Skin epidermis (tissue), 12 donors: ENCODE measurements at regions not wholly inside any gene's neighbourhood (a gene's known extent, or its start where the extent isn't known, plus 50 kb on each side); places are given as distances from the start of the nearest gene placed in this dataset.
"Not testable (repeated sequence)": the region's sequence is repeated elsewhere in the genome, so short reads cannot be mapped to it uniquely, and the experiment has no call there.

Source experiments
- H3K27ac ChIP-seq, 21 experiments: fragments of 200-600 bp; sonication (generic) in 11 of 21; one replicate each; pipeline ENCODE4 v1.5.0; 2020; ENCODE audit warnings: mild to moderate bottlenecking in 3 of 21, inconsistent platforms in 2 of 21, moderate library complexity in 2 of 21
- H3K4me3 ChIP-seq, 7 experiments: fragments of 200-600 bp; sonication (generic) in 2 of 7; one replicate each; pipeline ENCODE4 v1.5.0; 2020; ENCODE audit warnings: inconsistent platforms in 2 of 7, mild to moderate bottlenecking in 2 of 7, moderate library complexity in 1 of 7

DNA sequence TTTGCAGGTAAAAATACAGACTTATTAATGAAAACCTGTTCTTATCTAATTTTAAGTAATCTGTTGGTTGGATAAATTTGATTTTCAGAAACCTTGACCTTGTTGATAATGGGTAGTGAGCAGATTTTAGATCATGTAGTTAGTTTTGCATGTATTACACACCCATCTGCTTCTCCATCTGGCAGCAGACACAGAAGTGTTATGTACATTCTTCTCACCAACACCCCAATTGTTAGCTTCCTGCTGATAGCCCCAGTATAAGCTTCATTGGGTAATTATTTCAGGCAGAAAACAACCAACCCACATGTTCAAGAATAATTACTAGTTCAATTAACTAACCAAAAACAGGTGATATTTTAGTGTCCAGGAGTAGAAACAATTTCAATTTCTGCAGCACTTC, 1740.5 kb upstream of the AGA start:
- Histone ChIP-seq H3K27ac (no peak overlapping the region), H3K4me3 (no peak overlapping the region)

DNA sequence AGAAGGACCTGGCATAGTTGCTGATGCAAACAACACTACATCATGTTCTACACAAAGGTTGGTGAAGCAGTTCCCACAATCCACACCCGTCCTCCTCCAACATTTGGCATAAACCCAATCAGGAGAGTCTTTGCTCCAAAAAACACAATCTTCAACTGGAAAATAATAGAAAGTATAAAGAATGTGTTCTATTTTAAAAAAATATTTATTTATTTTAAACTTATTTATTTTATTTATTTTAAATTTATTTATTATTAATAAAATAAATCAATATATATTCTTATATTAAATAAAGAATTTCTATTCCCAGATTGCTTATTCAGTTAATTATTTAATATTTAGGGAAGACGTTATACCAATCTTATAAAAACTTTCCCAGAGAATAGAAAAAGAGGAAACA, 1753.7 kb upstream of the AGA start:
- Histone ChIP-seq H3K27ac (no peak overlapping the region), H3K4me3 (no peak overlapping the region)

DNA sequence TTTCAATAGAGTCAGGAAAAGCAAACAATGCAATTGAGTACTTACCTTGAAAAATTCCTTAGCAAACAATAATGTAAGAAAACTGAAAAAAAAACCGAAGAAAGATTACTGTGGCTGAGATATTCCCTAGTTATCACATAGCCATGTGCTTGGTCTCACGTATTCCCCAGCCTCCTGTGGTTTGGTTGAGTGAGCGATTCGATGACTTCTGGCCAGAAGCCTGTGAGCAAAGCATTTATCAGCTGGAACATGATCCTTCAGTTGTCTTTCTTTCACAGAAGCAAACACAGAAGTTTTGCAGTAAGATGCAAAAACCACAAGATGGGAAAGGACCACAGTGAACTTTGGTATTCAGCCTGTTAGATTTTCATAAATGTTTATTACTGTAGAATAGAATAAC, 1754.3 kb upstream of the AGA start:
- Histone ChIP-seq H3K27ac (no peak overlapping the region), H3K4me3 (no peak overlapping the region)

DNA sequence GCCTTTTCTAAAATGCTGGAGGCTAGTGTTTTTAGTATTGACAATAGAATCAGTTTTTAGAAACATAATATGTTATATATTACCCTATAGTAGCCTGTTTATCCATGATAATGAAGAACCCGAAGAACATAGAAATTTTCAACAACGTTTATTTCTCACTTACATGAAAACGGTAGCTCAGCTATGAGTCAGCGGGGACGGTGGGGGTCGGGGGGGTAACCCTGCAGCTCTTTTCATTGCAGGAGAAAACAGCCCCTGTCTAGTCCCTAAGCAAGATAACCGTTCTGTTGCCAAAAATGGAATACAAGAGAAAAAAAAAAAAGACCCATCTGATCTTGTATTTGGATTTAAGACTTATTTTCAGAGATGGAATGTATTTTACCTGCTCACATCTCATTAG, 1758.4 kb upstream of the AGA start:
- Histone ChIP-seq H3K27ac (no peak overlapping the region), H3K4me3 (no peak overlapping the region)

DNA sequence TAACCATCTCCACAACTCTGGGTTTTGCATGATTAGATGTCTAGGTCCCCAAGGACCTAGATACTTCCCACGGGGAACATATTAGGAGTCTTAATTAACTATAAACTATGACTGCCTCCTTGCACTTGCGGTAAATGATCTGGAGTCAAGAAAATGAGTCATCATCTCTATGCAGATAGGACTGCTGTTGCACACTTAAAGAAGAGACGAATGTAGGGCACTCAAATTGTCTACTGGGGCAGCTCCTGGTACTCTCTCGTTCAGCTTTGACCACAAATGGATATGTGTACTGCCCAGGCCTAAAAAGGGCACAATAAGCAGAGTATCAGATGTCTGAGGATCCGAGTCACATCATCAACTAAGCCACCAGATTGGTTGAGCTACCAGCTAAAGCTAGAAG, 1783.4 kb upstream of the AGA start:
- no peak overlapping the region for H3K4me3 ChIP-seq
- no peak overlapping the region for H3K27ac ChIP-seq

DNA sequence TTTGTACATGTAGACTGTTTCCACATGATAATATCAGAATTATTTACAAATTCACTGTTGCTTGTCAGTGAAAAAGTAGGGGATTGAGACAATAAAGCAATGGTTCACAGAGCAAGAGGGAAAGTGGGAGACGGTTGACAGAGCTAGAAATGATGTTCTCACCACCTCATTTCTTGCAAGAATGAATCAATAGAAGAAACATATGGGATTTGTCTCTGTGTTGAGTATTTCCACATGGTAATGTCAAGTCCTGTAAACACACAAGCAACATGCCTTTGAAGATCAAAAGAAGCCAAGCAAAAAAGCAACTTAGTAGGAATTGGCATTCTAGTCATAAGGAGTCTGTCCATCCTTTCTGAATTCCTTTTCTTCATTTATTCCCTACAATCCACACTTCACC, 1806.6 kb upstream of the AGA start:
- no peak overlapping the region for H3K4me3 ChIP-seq
- no peak overlapping the region for H3K27ac ChIP-seq

DNA sequence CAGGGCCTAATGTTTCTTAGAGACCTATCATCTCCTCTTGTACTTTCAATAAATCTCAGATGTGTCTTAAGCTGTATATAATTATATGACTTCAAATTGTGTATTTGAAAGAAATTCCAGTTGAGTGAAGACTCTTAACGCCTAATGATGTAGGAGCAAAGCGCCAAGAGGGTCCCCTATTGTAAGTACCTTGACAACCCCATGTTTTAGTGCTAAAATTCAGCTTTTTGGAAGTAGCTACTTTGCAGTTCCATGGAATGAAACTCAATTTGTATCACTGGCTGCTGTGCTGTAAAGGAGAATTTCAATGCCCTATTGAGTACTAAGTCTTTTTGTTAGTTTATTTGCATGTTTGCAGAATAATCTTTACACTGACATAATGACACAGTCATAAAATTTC, 1826.6 kb upstream of the AGA start:
- Histone ChIP-seq H3K4me3 (no peak overlapping the region), H3K27ac (no peak overlapping the region)

DNA sequence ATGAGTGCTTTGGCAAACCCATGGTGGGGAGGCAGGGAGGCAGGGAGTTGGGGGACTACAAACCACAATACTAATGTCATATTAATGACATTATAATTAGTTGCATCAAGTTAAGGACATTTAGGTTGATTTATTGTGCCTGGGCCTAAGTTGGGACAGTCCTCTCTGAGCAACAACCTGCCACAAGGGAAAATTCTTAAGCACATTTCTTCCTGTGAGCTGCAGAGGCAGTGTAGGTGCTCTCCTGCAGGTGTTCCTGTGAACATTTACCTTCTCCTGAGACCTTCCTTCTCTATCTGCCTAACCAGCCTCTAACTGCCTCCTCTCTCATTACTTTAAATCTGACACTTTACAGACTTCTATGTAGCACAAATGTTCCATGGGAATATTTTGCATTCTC, 1830.0 kb upstream of the AGA start:
- Histone ChIP-seq H3K4me3 (no peak overlapping the region), H3K27ac (no peak overlapping the region)

DNA sequence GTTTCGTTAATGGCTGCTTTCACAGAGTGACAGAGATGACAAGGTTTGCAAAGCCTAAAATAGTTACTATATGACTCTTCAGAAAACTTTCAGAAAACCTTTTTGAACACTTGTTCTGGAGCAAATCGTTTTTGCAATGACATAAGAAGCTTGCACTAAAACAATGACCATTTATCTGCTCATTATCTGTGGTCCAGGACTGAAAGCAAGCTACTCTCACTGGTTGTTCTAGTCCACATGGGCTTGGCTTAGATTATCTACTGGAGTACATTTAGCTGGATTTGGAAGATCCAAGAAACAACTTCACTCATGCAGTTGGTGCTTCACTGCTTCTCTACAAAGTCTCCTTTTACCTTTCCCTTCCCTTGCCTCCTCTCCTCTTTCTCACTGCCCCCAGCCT, 1836.4 kb upstream of the AGA start:
- no peak overlapping the region for H3K4me3 ChIP-seq

DNA sequence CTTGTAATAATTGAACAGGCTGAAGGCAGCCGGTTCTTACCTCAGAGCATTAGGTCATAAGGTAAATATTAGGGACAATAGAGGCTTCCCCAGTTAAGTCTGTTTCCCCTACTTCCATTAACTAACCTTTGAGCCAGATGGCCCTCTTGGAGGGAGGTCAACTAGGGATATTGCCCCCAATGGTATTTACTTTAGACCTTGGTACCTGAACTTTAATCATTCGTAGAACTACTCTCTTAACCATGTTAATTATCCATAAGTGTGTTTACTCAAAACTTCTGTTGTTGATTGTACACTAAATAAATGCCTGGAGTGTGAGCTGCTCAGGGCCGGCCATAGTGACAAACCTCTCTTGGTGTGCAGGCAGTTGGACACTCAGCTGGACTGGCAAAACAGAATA, 1843.5 kb upstream of the AGA start:
- no peak overlapping the region for H3K27ac ChIP-seq
- H3K4me3 ChIP-seq: no peak overlapping the region

More for the DNA sequence above, 1836.4 kb upstream of the AGA start:
- no peak overlapping the region for H3K27ac ChIP-seq

DNA sequence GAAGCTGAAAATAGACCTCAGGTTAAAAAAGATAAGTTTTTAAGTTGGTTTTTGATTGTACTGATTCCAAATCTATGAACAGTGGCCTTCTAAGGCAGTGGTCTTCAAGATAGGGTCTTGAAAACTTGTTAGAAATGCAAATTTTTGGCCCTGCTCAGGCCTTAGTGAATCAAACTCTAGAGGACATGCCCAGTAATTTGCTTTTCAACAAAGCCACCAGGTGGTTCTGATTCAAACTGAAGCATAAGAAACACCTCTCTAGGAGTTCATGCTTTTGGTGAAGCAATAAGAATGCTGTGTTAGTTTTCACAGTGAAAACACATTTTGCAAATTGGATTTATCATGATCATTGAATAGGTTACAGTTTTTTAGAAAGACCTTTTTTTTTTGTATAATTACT, 1849.4 kb upstream of the AGA start:
- Histone ChIP-seq H3K4me3 (no peak overlapping the region), H3K27ac (no peak overlapping the region)

DNA sequence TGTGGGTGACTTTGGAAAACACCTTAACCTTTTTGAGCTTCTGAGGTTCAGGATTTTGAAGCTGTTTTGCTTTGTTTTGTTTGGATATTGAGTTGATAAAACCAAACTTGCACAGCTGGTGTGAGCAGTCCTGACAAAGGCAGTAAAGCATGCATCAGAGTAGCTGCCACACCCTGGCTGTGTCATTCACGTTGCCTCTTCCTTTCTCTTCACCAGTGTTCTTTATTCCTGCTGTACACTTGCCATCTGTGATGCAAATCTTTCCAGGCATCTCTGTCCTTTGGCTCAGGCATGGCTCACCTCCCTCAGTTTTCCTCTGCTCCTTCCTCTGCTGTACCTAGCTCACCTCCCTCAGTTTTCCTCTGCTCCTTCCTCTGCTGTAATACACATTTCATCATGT, 1850.2 kb upstream of the AGA start:
- H3K4me3 ChIP-seq: no peak overlapping the region
- no peak overlapping the region for H3K27ac ChIP-seq

DNA sequence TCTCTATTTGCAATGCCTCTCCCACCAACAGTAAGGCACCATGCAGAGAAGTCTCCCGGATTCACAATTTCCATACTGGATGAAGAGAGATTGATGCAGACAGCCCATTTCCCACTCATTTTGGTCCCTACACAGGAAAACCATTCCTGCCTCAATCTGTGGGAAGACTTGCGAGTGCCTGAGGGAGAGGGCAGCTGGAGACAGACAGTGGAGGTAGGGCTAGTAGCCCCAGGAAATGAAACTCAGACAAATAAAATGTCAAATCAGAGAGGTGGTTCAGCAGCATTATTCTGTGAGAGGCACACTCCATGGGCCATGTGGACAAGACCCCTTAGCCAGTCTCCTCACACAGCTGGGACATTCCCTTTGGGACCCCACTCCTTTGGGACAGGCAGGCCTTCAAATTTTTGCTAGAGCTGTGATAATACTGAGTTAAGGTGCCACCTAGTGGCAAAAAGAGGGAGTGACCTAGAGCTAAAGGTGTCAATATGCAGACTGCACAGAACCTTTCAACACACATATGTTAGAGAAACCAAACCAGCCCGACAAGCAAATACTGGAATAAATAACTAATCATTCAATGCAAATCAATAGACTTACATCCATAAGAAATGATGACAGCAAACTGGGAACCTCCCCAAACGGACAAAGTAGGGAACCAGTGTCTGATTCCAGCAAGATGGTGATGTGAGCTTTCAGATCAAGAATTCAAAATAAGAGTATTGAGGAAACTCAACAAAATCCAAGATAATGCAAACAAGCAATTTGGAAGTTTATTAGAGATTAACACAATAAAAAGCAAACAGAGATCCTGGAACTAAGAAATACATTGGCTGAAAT, 1865.3 kb upstream of the AGA start:
- no peak overlapping the region for H3K27ac ChIP-seq
- H3K4me3 ChIP-seq: no peak overlapping the region

DNA sequence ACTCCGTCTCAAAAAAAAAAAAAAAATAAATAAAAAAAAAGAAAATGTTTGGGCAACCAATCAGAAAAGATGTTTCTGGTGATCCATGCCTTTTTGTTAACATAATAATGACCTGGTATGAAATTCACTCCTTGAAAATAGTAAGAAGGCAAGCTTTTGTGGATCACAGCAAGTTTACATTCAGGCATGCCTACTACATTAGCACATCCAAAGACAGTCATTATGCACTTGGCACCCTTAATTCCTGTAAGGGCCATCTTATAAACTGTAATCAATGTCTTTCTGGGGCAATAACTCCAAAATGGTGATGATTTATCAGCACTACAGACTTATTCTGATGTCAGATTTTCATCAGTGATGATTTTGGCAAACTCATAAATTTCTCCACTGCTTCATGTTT, 1871.6 kb upstream of the AGA start:
- no peak overlapping the region for H3K4me3 ChIP-seq

DNA sequence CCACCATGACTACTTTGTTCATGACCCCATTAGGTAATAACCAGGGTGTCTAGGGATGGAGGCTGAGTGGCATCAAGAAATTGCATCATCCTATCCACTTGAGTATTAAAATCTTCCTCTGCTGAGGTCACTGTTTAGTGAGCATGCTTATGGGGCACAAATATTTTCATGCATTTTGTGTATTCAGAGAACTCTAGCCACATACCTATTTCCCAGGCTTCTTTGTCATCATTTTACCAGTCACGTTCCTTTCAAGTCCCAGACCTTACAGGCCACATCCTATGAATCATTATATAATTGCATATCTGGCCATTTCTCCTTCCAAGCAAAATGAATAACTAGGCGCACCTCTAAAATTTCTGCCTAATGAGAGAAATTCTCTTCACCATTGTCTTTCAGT, 1882.9 kb upstream of the AGA start:
- Histone ChIP-seq H3K27ac (no peak overlapping the region), H3K4me3 (no peak overlapping the region)

More for the DNA sequence above, 1871.6 kb upstream of the AGA start:
- H3K27ac ChIP-seq: no peak overlapping the region

DNA sequence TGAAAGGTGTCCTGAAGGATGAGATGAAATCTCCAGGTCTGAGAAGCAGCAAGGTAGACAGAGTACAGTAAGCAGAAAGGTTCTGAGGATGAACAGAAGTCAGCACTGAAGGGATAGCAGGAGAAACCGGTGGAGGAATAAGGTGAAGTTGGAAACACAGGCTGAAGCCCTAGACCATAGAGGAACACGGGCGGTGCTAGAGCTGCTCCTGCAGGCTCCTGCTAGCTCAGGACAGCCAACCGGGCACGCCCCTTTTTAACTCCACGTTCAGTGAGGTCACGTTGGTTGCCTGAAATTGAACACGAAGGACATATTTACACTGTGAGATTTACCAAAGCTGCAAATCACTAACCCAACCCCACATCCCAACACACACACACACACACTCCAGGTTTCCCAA, 1886.4 kb upstream of the AGA start:
- H3K27ac ChIP-seq: no peak overlapping the region
- no peak overlapping the region for H3K4me3 ChIP-seq

DNA sequence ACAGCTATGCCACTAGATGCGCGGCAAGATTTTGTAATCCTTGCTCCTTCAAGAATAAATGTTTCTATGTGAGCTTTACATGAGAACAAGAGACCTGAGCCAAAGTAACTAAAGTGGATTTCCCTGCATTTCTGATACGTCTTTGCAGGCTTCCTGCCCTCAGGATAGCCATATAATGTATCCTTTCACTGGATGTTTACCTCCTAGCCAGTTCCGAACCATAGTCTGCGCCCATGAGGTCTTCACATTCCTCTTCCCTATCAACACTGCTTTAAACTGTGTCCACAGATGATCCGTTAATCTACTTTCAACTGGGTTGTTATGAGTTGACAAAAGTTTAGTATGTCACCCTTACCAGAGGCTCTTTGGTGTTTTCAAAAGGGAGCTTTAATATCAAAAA, 1889.1 kb upstream of the AGA start:
- H3K4me3 ChIP-seq: no peak overlapping the region
- H3K27ac ChIP-seq: no peak overlapping the region

DNA sequence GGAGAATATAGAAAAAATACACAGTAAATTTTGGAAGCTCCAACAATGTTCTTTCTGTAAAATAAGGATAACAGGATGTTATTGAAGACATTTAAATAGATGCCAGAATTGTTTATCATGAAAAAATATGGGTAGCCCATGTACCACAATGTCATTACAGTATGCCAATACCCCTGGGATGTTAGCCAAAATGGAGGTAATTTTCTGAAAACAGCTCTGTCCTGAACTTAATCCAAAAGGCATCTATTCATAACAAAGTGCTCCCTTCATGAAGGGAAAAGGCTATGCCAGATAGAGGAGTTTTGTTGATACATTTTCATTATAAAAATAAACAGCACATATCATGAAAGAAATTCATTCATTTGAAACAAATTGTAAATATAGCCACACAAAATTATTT, 1902.6 kb upstream of the AGA start:
- no peak overlapping the region for H3K4me3 ChIP-seq
- H3K27ac ChIP-seq: no peak overlapping the region

DNA sequence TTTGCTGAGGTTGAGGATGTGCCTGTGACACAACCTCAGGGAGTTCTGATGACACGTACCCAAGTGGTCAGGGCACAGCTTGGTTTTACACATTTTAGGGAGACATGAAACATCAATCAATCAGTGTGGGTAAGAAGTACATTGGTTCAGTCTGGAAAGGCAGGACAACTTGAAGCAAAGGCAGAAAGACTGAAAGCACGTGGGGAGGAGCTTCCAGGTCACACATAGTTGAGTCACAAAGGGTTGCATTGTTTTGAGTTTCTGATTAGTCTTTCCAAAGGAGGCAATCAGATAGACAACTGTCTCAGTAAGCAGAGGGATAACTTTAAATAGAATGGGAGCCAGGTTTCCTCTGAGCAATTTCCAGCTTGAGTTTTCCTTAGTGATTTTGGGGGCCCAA, 1910.0 kb upstream of the AGA start:
- no peak overlapping the region for H3K4me3 ChIP-seq
- no peak overlapping the region for H3K27ac ChIP-seq

DNA sequence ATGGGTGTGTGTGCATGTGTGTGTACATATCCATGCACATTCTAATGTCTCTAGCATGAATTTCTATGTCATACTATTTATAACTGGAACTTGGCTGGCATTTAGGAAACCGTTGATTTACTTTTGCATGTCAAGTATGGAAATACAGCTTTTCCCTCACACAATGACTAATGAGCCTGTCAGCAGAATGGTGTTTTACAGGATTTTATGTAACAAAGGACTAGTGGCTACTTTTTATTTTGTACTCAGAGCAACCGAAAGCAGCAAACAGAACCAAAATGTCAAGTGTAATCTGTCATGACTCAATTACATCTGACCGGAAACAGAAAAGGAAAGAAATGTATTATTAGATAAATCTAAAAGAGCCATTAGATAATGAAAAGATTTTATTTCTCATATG, 1911.5 kb upstream of the AGA start:
- H3K4me3 ChIP-seq: no peak overlapping the region
- no peak overlapping the region for H3K27ac ChIP-seq

DNA sequence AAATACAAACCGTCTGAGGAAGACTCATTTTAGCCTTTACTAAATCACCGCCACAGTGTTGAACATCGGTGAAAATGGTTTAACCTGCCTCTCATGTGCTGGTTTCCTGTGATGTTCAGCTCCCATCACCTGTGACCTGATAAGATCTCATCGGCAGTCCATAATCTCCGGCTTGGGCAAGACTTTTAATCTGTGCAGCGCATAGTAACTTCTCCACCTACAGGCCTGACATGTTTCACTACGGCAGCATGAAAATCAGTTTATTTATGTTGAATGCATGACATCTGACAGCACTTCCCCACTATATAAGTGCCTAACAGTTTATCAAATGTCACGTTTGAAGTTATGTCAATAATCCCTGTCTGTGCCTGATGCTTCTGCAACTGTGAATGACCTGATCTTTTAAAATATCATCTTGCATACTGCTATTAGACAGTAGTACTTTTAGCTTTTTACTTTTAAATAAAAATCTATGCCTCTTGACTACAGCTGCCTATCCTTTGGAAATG, 1919.8 kb upstream of the AGA start:
- H3K27ac ChIP-seq: no peak overlapping the region

DNA sequence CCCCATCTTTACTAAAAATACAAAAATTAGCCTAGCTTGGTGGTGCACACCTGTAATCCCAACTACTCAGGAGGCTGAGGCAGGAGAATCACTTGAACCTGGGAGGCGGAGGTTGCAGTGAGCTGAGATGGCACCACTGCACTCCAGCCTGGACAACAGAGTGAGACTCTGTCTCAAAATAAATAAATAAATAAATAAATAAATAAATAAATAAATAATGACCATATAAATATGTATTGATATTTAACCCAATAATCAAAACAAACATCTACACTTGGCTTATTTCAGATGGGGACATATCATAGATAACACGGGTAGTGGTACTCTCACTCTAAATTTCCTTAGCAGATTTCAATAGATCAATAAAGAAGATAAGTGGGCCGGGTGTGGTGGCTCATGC, 1923.7 kb upstream of the AGA start:
- H3K27ac ChIP-seq: not testable (repeated sequence)

More for the DNA sequence above, 1919.8 kb upstream of the AGA start:
- H3K4me3 ChIP-seq: no peak overlapping the region

More for the DNA sequence above, 1923.7 kb upstream of the AGA start:
- not testable (repeated sequence) for H3K4me3 ChIP-seq
